SJCRH30 (cell line): ENCODE measurements at regions not wholly inside any gene's neighbourhood (a gene's known extent, or its start where the extent isn't known, plus 50 kb on each side); places are given as distances from the start of the nearest gene placed in this dataset.

Experiments
- DNase-seq, 2 experiments: peaks; one replicate each; pipeline ENCODE4 v3.0.0-alpha.2; 2015 to 2020
- H3K27ac ChIP-seq: fragments of 250-450 bp; sonication (Bioruptor Pico); 2 replicates; pipeline ENCODE4 v1.5.1; 2020; ENCODE audit warnings: mild to moderate bottlenecking, moderate library complexity
- H3K27me3 ChIP-seq: fragments of 250-450 bp; sonication (Bioruptor Pico); 2 replicates; pipeline ENCODE4 v1.5.1; 2020; ENCODE audit warnings: mild to moderate bottlenecking, moderate library complexity
- H3K36me3 ChIP-seq: fragments of 250-450 bp; sonication (Bioruptor Pico); 2 replicates; pipeline ENCODE4 v1.5.1; 2020; ENCODE audit warnings: mild to moderate bottlenecking, moderate library complexity
- H3K4me1 ChIP-seq: fragments of 250-450 bp; sonication (Bioruptor Pico); 2 replicates; pipeline ENCODE4 v1.5.1; 2020; ENCODE audit warnings: mild to moderate bottlenecking, moderate library complexity
- H3K4me3 ChIP-seq: fragments of 250-450 bp; sonication (Bioruptor Pico); 2 replicates; pipeline ENCODE4 v1.5.1; 2020; ENCODE audit warnings: mild to moderate bottlenecking, moderate library complexity
- H3K9me3 ChIP-seq: fragments of 250-450 bp; sonication (Bioruptor Pico); replicated peaks from 2 replicates; pipeline ENCODE4 v1.5.1; 2020; ENCODE audit warnings: mild to moderate bottlenecking, moderate library complexity

GRCh38 chr1:48164571-48164970, 57.9 kb upstream of the SLC5A9 start:
- Histone ChIP-seq H3K9me3 (peaks cover 2% of the 10 kb centered on the region; the same call in 1 of the 2 replicates), H3K27me3 (peaks cover under 1% of the 10 kb centered on the region; the same call in 1 of the 2 replicates)
- DNase-seq, result no peak

GRCh38 chr1:48160486-48161132, 61.9 kb upstream of the SLC5A9 start:
- no peaks in the 10 kb centered on the region for H3K9me3 ChIP-seq
- H3K27me3 ChIP-seq, result peaks cover 6% of the 10 kb centered on the region; the same call in 1 of the 2 replicates
- H3K4me3 ChIP-seq, result no peak overlapping the region
- DNase-seq, result no peak
- H3K27ac ChIP-seq, result no peak overlapping the region
- no peaks in the 10 kb centered on the region for H3K4me1 ChIP-seq
- H3K36me3 ChIP-seq, result no peaks in the 10 kb centered on the region

More at GRCh38 chr1:48164571-48164970, 57.9 kb upstream of the SLC5A9 start:
- Histone ChIP-seq H3K4me3 (no peak overlapping the region), H3K36me3 (no peaks in the 10 kb centered on the region), H3K27ac (no peak overlapping the region), H3K4me1 (no peaks in the 10 kb centered on the region)

GRCh38 chr1:48139275-48139674, 83.2 kb upstream of the SLC5A9 start:
- Histone ChIP-seq H3K4me1 (no peaks in the 10 kb centered on the region), H3K27ac (no peak overlapping the region), H3K36me3 (no peaks in the 10 kb centered on the region; the same call in 1 of the 2 replicates), H3K9me3 (no peaks in the 10 kb centered on the region; the same call in 1 of the 2 replicates), H3K27me3 (0 out of 2 replicates have a peak, but pooled peaks cover 5% of the 10 kb centered on the region), H3K4me3 (no peak overlapping the region)
- no peak for DNase-seq

GRCh38 chr1:48127735-48128685, 94.5 kb upstream of the SLC5A9 start:
- Histone ChIP-seq H3K27ac (no peak overlapping the region), H3K4me3 (no peak overlapping the region), H3K4me1 (no peaks in the 10 kb centered on the region), H3K9me3 (no peaks in the 10 kb centered on the region), H3K27me3 (no peaks in the 10 kb centered on the region), H3K36me3 (no peaks in the 10 kb centered on the region)
- no peak for DNase-seq

GRCh38 chr1:48123647-48124046, 98.9 kb upstream of the SLC5A9 start:
- H3K9me3 ChIP-seq, result no peaks in the 10 kb centered on the region
- no peaks in the 10 kb centered on the region for H3K27me3 ChIP-seq
- no peak overlapping the region for H3K27ac ChIP-seq
- DNase-seq, result no peak
- H3K4me3 ChIP-seq, result no peak overlapping the region
- no peaks in the 10 kb centered on the region for H3K36me3 ChIP-seq
- H3K4me1 ChIP-seq, result no peaks in the 10 kb centered on the region

- Histone ChIP-seq H3K4me3 (no peak overlapping the region), H3K4me1 (no peaks in the 10 kb centered on the region), H3K9me3 (no peaks in the 10 kb centered on the region), H3K27ac (no peak overlapping the region), H3K27me3 (no peaks in the 10 kb centered on the region), H3K36me3 (no peaks in the 10 kb centered on the region)
- DNase-seq, result no peak
Observed at GRCh38 chr1:48121955-48122354, 100.6 kb upstream of the SLC5A9 start.

GRCh38 chr1:48120621-48121020, 101.9 kb upstream of the SLC5A9 start:
- Histone ChIP-seq H3K27me3 (no peaks in the 10 kb centered on the region), H3K9me3 (no peaks in the 10 kb centered on the region), H3K27ac (no peak overlapping the region), H3K4me1 (no peaks in the 10 kb centered on the region), H3K36me3 (no peaks in the 10 kb centered on the region), H3K4me3 (no peak overlapping the region)
- no peak for DNase-seq

GRCh38 chr1:48115835-48116234, 106.7 kb upstream of the SLC5A9 start:
- Histone ChIP-seq H3K36me3 (no peaks in the 10 kb centered on the region), H3K4me3 (no peak overlapping the region), H3K27ac (no peak overlapping the region)

GRCh38 chr1:48114596-48115382, 107.7 kb upstream of the SLC5A9 start:
- no peaks in the 10 kb centered on the region for H3K4me1 ChIP-seq
- H3K36me3 ChIP-seq, result no peaks in the 10 kb centered on the region
- H3K9me3 ChIP-seq, result no peaks in the 10 kb centered on the region
- DNase-seq, result peak in 1 of 2 experiments; percentile 6
- H3K4me3 ChIP-seq, result no peak overlapping the region
- H3K27me3 ChIP-seq, result no peaks in the 10 kb centered on the region
- no peak overlapping the region for H3K27ac ChIP-seq

More at GRCh38 chr1:48115835-48116234, 106.7 kb upstream of the SLC5A9 start:
- no peaks in the 10 kb centered on the region for H3K27me3 ChIP-seq
- peak; percentile 14 to 43 for DNase-seq
- H3K4me1 ChIP-seq, result no peaks in the 10 kb centered on the region
- no peaks in the 10 kb centered on the region for H3K9me3 ChIP-seq

- no peak overlapping the region for H3K4me3 ChIP-seq
- peak; percentile 16 to 72 for DNase-seq
- no peaks in the 10 kb centered on the region for H3K36me3 ChIP-seq
- H3K4me1 ChIP-seq, result no peaks in the 10 kb centered on the region
- H3K27me3 ChIP-seq, result no peaks in the 10 kb centered on the region
- no peaks in the 10 kb centered on the region for H3K9me3 ChIP-seq
- no peak overlapping the region for H3K27ac ChIP-seq
Observed at GRCh38 chr1:48109390-48110013, 112.3 kb upstream of the TRABD2B start.

- Histone ChIP-seq H3K4me1 (no peaks in the 10 kb centered on the region), H3K27ac (no peak overlapping the region), H3K9me3 (no peaks in the 10 kb centered on the region), H3K4me3 (no peak overlapping the region), H3K27me3 (no peaks in the 10 kb centered on the region), H3K36me3 (no peaks in the 10 kb centered on the region)
- no peak for DNase-seq
Observed at GRCh38 chr1:48107516-48107915, 110.3 kb upstream of the TRABD2B start.

GRCh38 chr1:48106049-48106448, 108.9 kb upstream of the TRABD2B start:
- Histone ChIP-seq H3K36me3 (no peaks in the 10 kb centered on the region), H3K27me3 (no peaks in the 10 kb centered on the region)
- no peak for DNase-seq

GRCh38 chr1:48105165-48105564, 108.0 kb upstream of the TRABD2B start:
- no peaks in the 10 kb centered on the region for H3K4me1 ChIP-seq
- no peak overlapping the region for H3K27ac ChIP-seq
- no peaks in the 10 kb centered on the region for H3K9me3 ChIP-seq
- H3K27me3 ChIP-seq, result no peaks in the 10 kb centered on the region
- DNase-seq, result peak; percentile 17 to 36
- H3K4me3 ChIP-seq, result no peak overlapping the region
- H3K36me3 ChIP-seq, result no peaks in the 10 kb centered on the region

More at GRCh38 chr1:48106049-48106448, 108.9 kb upstream of the TRABD2B start:
- Histone ChIP-seq H3K4me1 (no peaks in the 10 kb centered on the region), H3K4me3 (no peak overlapping the region), H3K27ac (no peak overlapping the region), H3K9me3 (no peaks in the 10 kb centered on the region)

GRCh38 chr1:48103495-48103894, 106.3 kb upstream of the TRABD2B start:
- Histone ChIP-seq H3K36me3 (no peaks in the 10 kb centered on the region), H3K4me1 (peaks cover 6% of the 10 kb centered on the region; the same call in 1 of the 2 replicates)
- DNase-seq, result no peak

More at GRCh38 chr1:48103495-48103894, 106.3 kb upstream of the TRABD2B start:
- Histone ChIP-seq H3K27me3 (no peaks in the 10 kb centered on the region), H3K4me3 (no peak overlapping the region), H3K9me3 (no peaks in the 10 kb centered on the region), H3K27ac (no peak overlapping the region)
